Endodermal cell (in vitro differentiated cells): ENCODE measurements at regions not wholly inside any gene's neighbourhood (a gene's known extent, or its start where the extent isn't known, plus 50 kb on each side); places are given as distances from the start of the nearest gene placed in this dataset.

Source experiments
- DNase-seq: peaks from one replicate; pipeline ENCODE4 v3.0.0-alpha.2; 2017
- H3K27ac ChIP-seq: 2 replicates; pipeline ENCODE4 v1.5.1; 2013; ENCODE audit warnings: mild to moderate bottlenecking, low read depth, low read length, moderate library complexity
- H3K27me3 ChIP-seq: 2 replicates; pipeline ENCODE4 v1.6.1; 2013; ENCODE audit warnings: mild to moderate bottlenecking, low read length, moderate library complexity; ENCODE audit not compliant: insufficient read depth, control insufficient read depth, poor library complexity, severe bottlenecking
- H3K36me3 ChIP-seq: 2 replicates; pipeline ENCODE4 v1.7.0; 2013; ENCODE audit warnings: mild to moderate bottlenecking, low read length, moderate library complexity; ENCODE audit not compliant: control insufficient read depth, insufficient read depth
- H3K4me1 ChIP-seq: one replicate; pipeline ENCODE4 v1.7.0; 2013; ENCODE audit warnings: low read length; ENCODE audit not compliant: control insufficient read depth, insufficient read depth
- H3K4me3 ChIP-seq: 2 replicates; pipeline ENCODE4 v1.5.1; 2013; ENCODE audit warnings: mild to moderate bottlenecking, low read length, moderate library complexity
- H3K9ac ChIP-seq: 2 replicates; pipeline ENCODE4 v1.6.1; 2013; ENCODE audit warnings: mild to moderate bottlenecking, low read length, moderate library complexity; ENCODE audit not compliant: poor library complexity, severe bottlenecking; ENCODE audit errors: extremely low read depth
- H3K9me3 ChIP-seq: 2 replicates; pipeline ENCODE4 v1.6.1; 2013; ENCODE audit warnings: mild to moderate bottlenecking, low read length, moderate library complexity; ENCODE audit not compliant: control insufficient read depth
- H3K27ac Mint-ChIP-seq: 2 replicates; pipeline ENCODE4 v1.8.0; 2020; ENCODE audit warnings: mixed read lengths
- H3K27me3 Mint-ChIP-seq: 2 replicates; pipeline ENCODE4 v1.8.0; 2021; ENCODE audit warnings: mild to moderate bottlenecking, mixed read lengths; ENCODE audit not compliant: insufficient read depth
- H3K36me3 Mint-ChIP-seq: 2 replicates; pipeline ENCODE4 v1.8.0; 2020; ENCODE audit warnings: low read depth, mixed read lengths
- H3K4me1 Mint-ChIP-seq: 2 replicates; pipeline ENCODE4 v1.8.0; 2020; ENCODE audit warnings: mixed read lengths
- H3K4me3 Mint-ChIP-seq: 2 replicates; pipeline ENCODE4 v1.8.0; 2020; ENCODE audit warnings: mild to moderate bottlenecking, moderate library complexity, mixed read lengths
- H3K9me3 Mint-ChIP-seq: 2 replicates; pipeline ENCODE4 v1.8.0; 2020; ENCODE audit warnings: mild to moderate bottlenecking, mixed read lengths
- WGBS, 2 experiments: methylation state at CpG; one replicate each; pipeline versions ENCODE4 v1.1.5 to v1.1.7; 2013; ENCODE audit warnings: missing lambda C conversion rate in 2 of 2, mixed read lengths in 1 of 2; ENCODE audit not compliant: insufficient coverage in 1 of 2, insufficient read length in 1 of 2; 5-methylcytosine and 5-hydroxymethylcytosine counted together
- TF ChIP-seq, protein P1 (sequence below): fragments of 200-600 bp; sonication (generic); conservative IDR thresholded peaks from 2 replicates; pipeline ENCODE4 v1.5.0; 2021; ENCODE audit warnings: antibody characterized with exemption, mild to moderate bottlenecking

GRCh38 chr2:167697948-167698347 is 549.4 kb downstream of the STK39 start:
- Histone ChIP-seq H3K4me1 (peaks cover 5% of the 10 kb centered on the region), H3K27me3 (no peaks in the 10 kb centered on the region), H3K27ac (no peak overlapping the region), H3K36me3 (no peaks in the 10 kb centered on the region), H3K9me3 (no peaks in the 10 kb centered on the region), H3K9ac (no peak overlapping the region), H3K4me3 (peak overlapping the region; percentile 17)
- DNase-seq, result no peak
- TF ChIP-seq, protein P1, sequence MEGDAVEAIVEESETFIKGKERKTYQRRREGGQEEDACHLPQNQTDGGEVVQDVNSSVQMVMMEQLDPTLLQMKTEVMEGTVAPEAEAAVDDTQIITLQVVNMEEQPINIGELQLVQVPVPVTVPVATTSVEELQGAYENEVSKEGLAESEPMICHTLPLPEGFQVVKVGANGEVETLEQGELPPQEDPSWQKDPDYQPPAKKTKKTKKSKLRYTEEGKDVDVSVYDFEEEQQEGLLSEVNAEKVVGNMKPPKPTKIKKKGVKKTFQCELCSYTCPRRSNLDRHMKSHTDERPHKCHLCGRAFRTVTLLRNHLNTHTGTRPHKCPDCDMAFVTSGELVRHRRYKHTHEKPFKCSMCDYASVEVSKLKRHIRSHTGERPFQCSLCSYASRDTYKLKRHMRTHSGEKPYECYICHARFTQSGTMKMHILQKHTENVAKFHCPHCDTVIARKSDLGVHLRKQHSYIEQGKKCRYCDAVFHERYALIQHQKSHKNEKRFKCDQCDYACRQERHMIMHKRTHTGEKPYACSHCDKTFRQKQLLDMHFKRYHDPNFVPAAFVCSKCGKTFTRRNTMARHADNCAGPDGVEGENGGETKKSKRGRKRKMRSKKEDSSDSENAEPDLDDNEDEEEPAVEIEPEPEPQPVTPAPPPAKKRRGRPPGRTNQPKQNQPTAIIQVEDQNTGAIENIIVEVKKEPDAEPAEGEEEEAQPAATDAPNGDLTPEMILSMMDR, result no peak
- H3K4me3 Mint-ChIP-seq, result no peak overlapping the region
- H3K27ac Mint-ChIP-seq, result no peak overlapping the region
- H3K9me3 Mint-ChIP-seq, result no peaks in the 10 kb centered on the region
- H3K27me3 Mint-ChIP-seq, result no peaks in the 10 kb centered on the region
- 62 to 72% methylated on average over 2 of the region's 2 CpGs for WGBS, 2 experiments
- H3K4me1 Mint-ChIP-seq, result peaks cover 15% of the 10 kb centered on the region
- H3K36me3 Mint-ChIP-seq, result no peaks in the 10 kb centered on the region

- Mint-ChIP-seq H3K4me1 (peaks cover 15% of the 10 kb centered on the region), H3K4me3 (no peak overlapping the region), H3K9me3 (no peaks in the 10 kb centered on the region), H3K27ac (no peak overlapping the region), H3K36me3 (no peaks in the 10 kb centered on the region), H3K27me3 (no peaks in the 10 kb centered on the region)
- peak; percentile 57 for DNase-seq
- no peak overlapping the region for H3K27ac ChIP-seq
- TF ChIP-seq, protein P1, result no peak
- H3K27me3 ChIP-seq, result no peaks in the 10 kb centered on the region
- H3K36me3 ChIP-seq, result no peaks in the 10 kb centered on the region
- no peaks in the 10 kb centered on the region for H3K9me3 ChIP-seq
- H3K4me1 ChIP-seq, result peaks cover 5% of the 10 kb centered on the region
- 53 to 88% methylated on average over 1 of the region's 1 CpG for WGBS, 2 experiments
- no peak overlapping the region for H3K9ac ChIP-seq
- no peak overlapping the region for H3K4me3 ChIP-seq
Observed at GRCh38 chr2:167697194-167697593, 550.2 kb downstream of the STK39 start.

DNA sequence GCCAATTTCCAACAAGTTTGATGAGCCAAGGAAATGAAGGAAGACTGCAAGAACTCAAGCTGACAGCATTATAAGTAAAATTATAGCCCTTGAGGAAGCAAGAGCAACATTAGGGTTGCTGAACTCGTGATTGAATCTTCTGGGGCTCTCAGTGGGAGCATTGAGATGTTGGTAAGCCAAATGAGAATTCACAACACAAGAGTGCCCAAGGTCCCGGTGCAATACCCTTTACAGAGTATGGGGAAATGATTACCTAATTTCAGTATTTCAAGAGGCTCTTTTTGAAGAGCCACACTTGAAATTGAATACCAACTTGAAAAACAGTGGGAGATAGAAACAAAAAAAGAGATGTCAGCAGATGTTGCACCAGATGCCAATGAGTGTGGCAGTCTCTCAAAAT is 554.5 kb downstream of the STK39 start:
- no peak for DNase-seq
- Histone ChIP-seq H3K4me1 (peaks cover 5% of the 10 kb centered on the region), H3K36me3 (no peaks in the 10 kb centered on the region), H3K27me3 (no peaks in the 10 kb centered on the region), H3K4me3 (no peak overlapping the region), H3K9me3 (peaks cover 7% of the 10 kb centered on the region), H3K27ac (no peak overlapping the region), H3K9ac (no peak overlapping the region)
- H3K4me3 Mint-ChIP-seq, result no peak overlapping the region
- H3K27me3 Mint-ChIP-seq, result no peaks in the 10 kb centered on the region
- peaks cover 14% of the 10 kb centered on the region for H3K4me1 Mint-ChIP-seq
- no peak overlapping the region for H3K27ac Mint-ChIP-seq
- 82 to 90% methylated on average over 2 of the region's 2 CpGs for WGBS, 2 experiments
- H3K36me3 Mint-ChIP-seq, result no peaks in the 10 kb centered on the region
- TF ChIP-seq, protein P1, result no peak
- H3K9me3 Mint-ChIP-seq, result peaks cover 3% of the 10 kb centered on the region
